ENCODE measurements at regions not wholly inside any gene's neighbourhood (a gene's known extent, or its start where the extent isn't known, plus 50 kb on each side); places are given as distances from the start of the nearest gene placed in this dataset.

DNA sequence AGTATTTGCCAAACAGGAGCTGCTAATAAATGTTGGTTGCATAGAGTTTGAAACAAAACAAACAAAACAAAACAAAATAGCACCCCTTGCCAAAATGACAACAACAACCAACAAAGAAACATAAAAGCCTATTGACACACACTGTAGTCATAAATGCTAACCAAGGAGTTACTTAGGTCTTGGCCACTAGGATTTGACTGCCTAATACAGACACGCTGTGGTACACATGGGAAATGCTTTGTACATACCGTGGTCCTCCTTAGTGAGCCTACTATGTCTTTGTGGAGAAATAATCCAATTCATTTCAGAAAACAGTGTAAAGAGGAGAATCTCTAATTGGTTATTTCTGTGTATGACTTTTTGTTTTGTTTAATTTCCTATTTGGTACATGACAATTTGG, 53.2 kb upstream of the MTPN start:
- Histone ChIP-seq H3K4me3 (ENCODE audit: low read length, poor library complexity, severe bottlenecking) (no peak overlapping the region), H3K36me3 (ENCODE audit: insufficient read depth, low read length) (no peaks in the 10 kb centered on the region), H3K4me2 (ENCODE audit: low read depth, low read length, poor library complexity, severe bottlenecking) (no peak overlapping the region), H3K9me2 (replicated peaks; ENCODE audit: low read depth, low read length) (0 out of 2 replicates have a peak, but pooled peaks cover 4% of the 10 kb centered on the region), H3K4me1 (ENCODE audit: insufficient read depth, low read length, poor library complexity, severe bottlenecking) (no peaks in the 10 kb centered on the region), H3K9ac (ENCODE audit: low read depth, low read length, poor library complexity, severe bottlenecking) (no peak overlapping the region), H4K20me1 (ENCODE audit: insufficient read depth, low read length, poor library complexity, severe bottlenecking) (no peaks in the 10 kb centered on the region), H3K79me2 (ENCODE audit: insufficient read depth, low read length) (no peaks in the 10 kb centered on the region), H2AFZ (ENCODE audit: low read length) (no peak overlapping the region), H3K27me3 (ENCODE audit: insufficient read depth, low read length, poor library complexity, severe bottlenecking) (no peaks in the 10 kb centered on the region), H3K9me3 (ENCODE audit: insufficient read depth, low read depth, low read length) (no peaks in the 10 kb centered on the region), H3F3A (ENCODE audit: low read depth) (no peaks in the 10 kb centered on the region)
- TF ChIP-seq, protein P1, sequence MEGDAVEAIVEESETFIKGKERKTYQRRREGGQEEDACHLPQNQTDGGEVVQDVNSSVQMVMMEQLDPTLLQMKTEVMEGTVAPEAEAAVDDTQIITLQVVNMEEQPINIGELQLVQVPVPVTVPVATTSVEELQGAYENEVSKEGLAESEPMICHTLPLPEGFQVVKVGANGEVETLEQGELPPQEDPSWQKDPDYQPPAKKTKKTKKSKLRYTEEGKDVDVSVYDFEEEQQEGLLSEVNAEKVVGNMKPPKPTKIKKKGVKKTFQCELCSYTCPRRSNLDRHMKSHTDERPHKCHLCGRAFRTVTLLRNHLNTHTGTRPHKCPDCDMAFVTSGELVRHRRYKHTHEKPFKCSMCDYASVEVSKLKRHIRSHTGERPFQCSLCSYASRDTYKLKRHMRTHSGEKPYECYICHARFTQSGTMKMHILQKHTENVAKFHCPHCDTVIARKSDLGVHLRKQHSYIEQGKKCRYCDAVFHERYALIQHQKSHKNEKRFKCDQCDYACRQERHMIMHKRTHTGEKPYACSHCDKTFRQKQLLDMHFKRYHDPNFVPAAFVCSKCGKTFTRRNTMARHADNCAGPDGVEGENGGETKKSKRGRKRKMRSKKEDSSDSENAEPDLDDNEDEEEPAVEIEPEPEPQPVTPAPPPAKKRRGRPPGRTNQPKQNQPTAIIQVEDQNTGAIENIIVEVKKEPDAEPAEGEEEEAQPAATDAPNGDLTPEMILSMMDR (conservative IDR thresholded peaks at IDR 0.05; ENCODE audit: low read length) = no peak
- TF ChIP-seq EZH2phosphoT487 (IDR thresholded peaks at IDR 0.05; ENCODE audit: borderline replicate concordance) = no peak

DNA sequence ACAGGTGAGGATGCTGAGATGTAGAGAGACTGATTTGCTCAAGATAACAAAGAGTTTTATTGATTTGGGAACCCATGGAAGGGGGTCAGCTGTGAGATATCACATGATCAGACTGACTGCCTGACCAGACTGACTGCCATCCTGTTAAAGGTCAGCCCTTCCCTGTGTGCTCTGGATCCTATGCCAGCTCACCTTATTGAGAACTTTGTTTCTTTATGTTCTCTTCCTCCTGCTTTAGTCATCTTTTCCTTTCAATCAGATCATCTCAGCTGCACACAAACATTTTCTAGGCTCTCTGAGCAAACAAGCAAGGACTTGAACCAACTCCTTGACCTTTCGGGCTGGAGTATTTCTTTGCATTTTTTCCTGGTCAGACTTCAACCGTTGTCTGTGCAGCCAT, 50.0 kb upstream of the MTPN start:
- H3K9ac ChIP-seq (ENCODE audit: low read depth, low read length, poor library complexity, severe bottlenecking) = no peak overlapping the region
- TF ChIP-seq, protein P1 (conservative IDR thresholded peaks at IDR 0.05; ENCODE audit: low read length) = no peak
- no peak for TF ChIP-seq EZH2phosphoT487 (IDR thresholded peaks at IDR 0.05; ENCODE audit: borderline replicate concordance)
- H3K9me2 ChIP-seq (replicated peaks; ENCODE audit: low read depth, low read length) = 0 out of 2 replicates have a peak, but pooled peaks cover 4% of the 10 kb centered on the region
- no peaks in the 10 kb centered on the region for H3K27me3 ChIP-seq (ENCODE audit: insufficient read depth, low read length, poor library complexity, severe bottlenecking)
- no peaks in the 10 kb centered on the region for H3K36me3 ChIP-seq (ENCODE audit: insufficient read depth, low read length)
- no peaks in the 10 kb centered on the region for H3K9me3 ChIP-seq (ENCODE audit: insufficient read depth, low read depth, low read length)
- no peaks in the 10 kb centered on the region for H4K20me1 ChIP-seq (ENCODE audit: insufficient read depth, low read length, poor library complexity, severe bottlenecking)
- no peak overlapping the region for H3K4me2 ChIP-seq (ENCODE audit: low read depth, low read length, poor library complexity, severe bottlenecking)
- no peak overlapping the region for H3K4me3 ChIP-seq (ENCODE audit: low read length, poor library complexity, severe bottlenecking)
- H2AFZ ChIP-seq (ENCODE audit: low read length) = no peak overlapping the region
- no peaks in the 10 kb centered on the region for H3K4me1 ChIP-seq (ENCODE audit: insufficient read depth, low read length, poor library complexity, severe bottlenecking)
- no peaks in the 10 kb centered on the region for H3F3A ChIP-seq (ENCODE audit: low read depth)
- H3K79me2 ChIP-seq (ENCODE audit: insufficient read depth, low read length) = no peaks in the 10 kb centered on the region

Data from Loucy (cell line).